Gastrocnemius medialis (tissue), 4 donors: ENCODE measurements at regions not wholly inside any gene's neighbourhood (a gene's known extent, or its start where the extent isn't known, plus 50 kb on each side); places are given as distances from the start of the nearest gene placed in this dataset.

Experiments
- POLR2A ChIP-seq, 2 donors: fragments of 450-650 bp; IDR thresholded peaks; one replicate each; pipeline ENCODE4 v1.6.1; 2017; ENCODE audit warnings: antibody characterized with exemption in 2 of 2, mild to moderate bottlenecking in 2 of 2, moderate library complexity in 2 of 2
- TF ChIP-seq, protein P1 (sequence below), 5 experiments: fragments of 450-650 bp in 3 of 5; fragments of 200-600 bp in 2 of 5; sonication (generic) in 2 of 5; IDR thresholded peaks in 4 of 5; conservative IDR thresholded peaks in 1 of 5; 1 replicate in 4 of 5; 2 replicates in 1 of 5; pipeline ENCODE4 v1.5.1; 2016 to 2019; ENCODE audit warnings: antibody characterized with exemption in 5 of 5, mild to moderate bottlenecking in 3 of 5, moderate library complexity in 3 of 5

DNA sequence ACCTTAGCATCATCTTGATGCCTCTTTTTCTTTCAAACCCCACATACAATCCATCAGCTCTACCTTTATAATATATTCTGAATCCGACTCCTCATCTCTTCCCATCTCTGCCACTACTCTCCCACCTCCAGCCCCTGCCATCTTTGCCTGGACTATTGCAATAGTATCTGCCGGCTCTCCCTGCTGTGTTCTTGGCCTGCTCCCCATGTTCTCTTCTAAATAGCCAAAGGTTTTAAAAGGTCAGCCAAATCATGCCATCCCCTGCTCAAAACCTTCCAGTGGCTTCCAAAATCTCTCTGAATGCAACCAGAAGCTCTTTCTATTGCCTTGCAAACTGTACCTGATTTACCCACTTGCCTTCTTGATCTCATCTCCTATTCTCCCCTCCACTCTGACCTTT is 266.0 kb downstream of the PTTG2 start:
- TF ChIP-seq, protein P1, sequence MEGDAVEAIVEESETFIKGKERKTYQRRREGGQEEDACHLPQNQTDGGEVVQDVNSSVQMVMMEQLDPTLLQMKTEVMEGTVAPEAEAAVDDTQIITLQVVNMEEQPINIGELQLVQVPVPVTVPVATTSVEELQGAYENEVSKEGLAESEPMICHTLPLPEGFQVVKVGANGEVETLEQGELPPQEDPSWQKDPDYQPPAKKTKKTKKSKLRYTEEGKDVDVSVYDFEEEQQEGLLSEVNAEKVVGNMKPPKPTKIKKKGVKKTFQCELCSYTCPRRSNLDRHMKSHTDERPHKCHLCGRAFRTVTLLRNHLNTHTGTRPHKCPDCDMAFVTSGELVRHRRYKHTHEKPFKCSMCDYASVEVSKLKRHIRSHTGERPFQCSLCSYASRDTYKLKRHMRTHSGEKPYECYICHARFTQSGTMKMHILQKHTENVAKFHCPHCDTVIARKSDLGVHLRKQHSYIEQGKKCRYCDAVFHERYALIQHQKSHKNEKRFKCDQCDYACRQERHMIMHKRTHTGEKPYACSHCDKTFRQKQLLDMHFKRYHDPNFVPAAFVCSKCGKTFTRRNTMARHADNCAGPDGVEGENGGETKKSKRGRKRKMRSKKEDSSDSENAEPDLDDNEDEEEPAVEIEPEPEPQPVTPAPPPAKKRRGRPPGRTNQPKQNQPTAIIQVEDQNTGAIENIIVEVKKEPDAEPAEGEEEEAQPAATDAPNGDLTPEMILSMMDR (IDR thresholded peaks at IDR 0.05 in 4 of 5, conservative IDR thresholded peaks at IDR 0.05 in 1 of 5), result no peak
- TF ChIP-seq POLR2A (IDR thresholded peaks at IDR 0.05), result no peak
